ENCODE measurements at regions not wholly inside any gene's neighbourhood (a gene's known extent, or its start where the extent isn't known, plus 50 kb on each side); places are given as distances from the start of the nearest gene placed in this dataset.

GRCh38 chr7:41053820-41054219 is 649.1 kb downstream of the INHBA start (continued):
- TF ChIP-seq GATA2 (CRISPR knock-in tag; IDR thresholded peaks at IDR 0.05) (no peak), TCF12 (IDR thresholded peaks at IDR 0.05) (no peak), YY1 (IDR thresholded peaks at IDR 0.05; ENCODE audit: low read depth) (no peak), MXI1 (IDR thresholded peaks at IDR 0.05; ENCODE audit: low read depth, low read length) (no peak), PBX3 (IDR thresholded peaks at IDR 0.05) (no peak), EP300 (IDR thresholded peaks at IDR 0.05; ENCODE audit: borderline replicate concordance in 1 of 2, low read depth in 1 of 2, low read length in 1 of 2) (no peak), RXRA (IDR thresholded peaks at IDR 0.05; ENCODE audit: borderline replicate concordance, low read depth) (no peak)

- TF ChIP-seq ELF1 (IDR thresholded peaks at IDR 0.05): no peak
- TF ChIP-seq FOXJ3 (CRISPR knock-in tag; IDR thresholded peaks at IDR 0.05): no peak
- TF ChIP-seq MAX (IDR thresholded peaks at IDR 0.05; ENCODE audit: low read depth): no peak
- DNase-seq: no peak
- ChIA-PET CTCF (interaction anchor here (1.0 to 2.0 kb wide), 3 partner anchors 644 to 662 kb away, joined by 3 to 6 read pairs (median 6); no protein-coding TSS in a partner anchor), POLR2A (no interaction called here)
- Histone ChIP-seq H2AFZ (ENCODE audit: low read depth) (no peak overlapping the region), H3K4me2 (no peak overlapping the region), H3K9me3 (no peaks in the 10 kb centered on the region), H3K9me2 (no peaks in the 10 kb centered on the region), H3K79me2 (ENCODE audit: insufficient read depth) (no peaks in the 10 kb centered on the region), H3F3A (replicated peaks; ENCODE audit: insufficient read depth) (no peaks in the 10 kb centered on the region), H3K4me3 (ENCODE audit: low read depth in 2 of 2, low read length in 1 of 2) (no peak overlapping the region), H3K36me3 (replicated peaks in 1 of 2; ENCODE audit: control insufficient read depth in 1 of 2, insufficient read depth in 2 of 2, low read length in 1 of 2) (no peaks in the 10 kb centered on the region), H3K4me1 (ENCODE audit: control insufficient read depth in 1 of 2, insufficient read depth in 2 of 2, low read depth in 1 of 2, low read length in 1 of 2) (peaks cover 0 to 18% of the 10 kb centered on the region in 2 experiments; a peak in 2 of 4 replicates), H3K27ac (ENCODE audit: low read depth in 2 of 2, low read length in 1 of 2) (no peak overlapping the region), H3K9ac (no peak overlapping the region), H3K27me3 (ENCODE audit: insufficient read depth) (no peaks in the 10 kb centered on the region), H4K20me1 (ENCODE audit: insufficient read depth) (no peaks in the 10 kb centered on the region)
- 62% methylated on average over 6 of the region's 6 CpGs for WGBS (ENCODE audit: low lambda C conversion rate)
Observed at GRCh38 chr7:41052736-41053135, 650.2 kb downstream of the INHBA start.

GRCh38 chr7:41052201-41052600 is 650.7 kb downstream of the INHBA start:
- Histone ChIP-seq H3K9me3 (no peaks in the 10 kb centered on the region), H2AFZ (ENCODE audit: low read depth) (no peak overlapping the region), H3K9me2 (no peaks in the 10 kb centered on the region), H3K27ac (ENCODE audit: low read depth in 2 of 2, low read length in 1 of 2) (no peak overlapping the region), H3K27me3 (ENCODE audit: insufficient read depth) (no peaks in the 10 kb centered on the region), H4K20me1 (ENCODE audit: insufficient read depth) (no peaks in the 10 kb centered on the region), H3K4me3 (ENCODE audit: low read depth in 2 of 2, low read length in 1 of 2) (no peak overlapping the region), H3K36me3 (replicated peaks in 1 of 2; ENCODE audit: control insufficient read depth in 1 of 2, insufficient read depth in 2 of 2, low read length in 1 of 2) (no peaks in the 10 kb centered on the region), H3K4me1 (ENCODE audit: control insufficient read depth in 1 of 2, insufficient read depth in 2 of 2, low read depth in 1 of 2, low read length in 1 of 2) (peaks cover 0 to 21% of the 10 kb centered on the region in 2 experiments; a peak in 2 of 4 replicates), H3K4me2 (no peak overlapping the region), H3K79me2 (ENCODE audit: insufficient read depth) (no peaks in the 10 kb centered on the region), H3F3A (replicated peaks; ENCODE audit: insufficient read depth) (no peaks in the 10 kb centered on the region), H3K9ac (no peak overlapping the region)
- TF ChIP-seq YY1 (IDR thresholded peaks at IDR 0.05; ENCODE audit: low read depth) (no peak), TCF12 (IDR thresholded peaks at IDR 0.05) (no peak)
- DNase-seq: no peak
- POLR2A ChIA-PET: no interaction called here
- CTCF ChIA-PET: interaction anchor here (0.7 to 2.0 kb wide), 3 partner anchors 587 to 663 kb away, joined by 3 to 6 read pairs (median 3); no protein-coding TSS in a partner anchor
- 75% methylated on average over 3 of the region's 3 CpGs for WGBS (ENCODE audit: low lambda C conversion rate)

Measured in SK-N-SH (cell line).